ENCODE measurements at regions not wholly inside any gene's neighbourhood (a gene's known extent, or its start where the extent isn't known, plus 50 kb on each side); places are given as distances from the start of the nearest gene placed in this dataset.
"Not testable (repeated sequence)": the region's sequence is repeated elsewhere in the genome, so short reads cannot be mapped to it uniquely, and the experiment has no call there.

DNA sequence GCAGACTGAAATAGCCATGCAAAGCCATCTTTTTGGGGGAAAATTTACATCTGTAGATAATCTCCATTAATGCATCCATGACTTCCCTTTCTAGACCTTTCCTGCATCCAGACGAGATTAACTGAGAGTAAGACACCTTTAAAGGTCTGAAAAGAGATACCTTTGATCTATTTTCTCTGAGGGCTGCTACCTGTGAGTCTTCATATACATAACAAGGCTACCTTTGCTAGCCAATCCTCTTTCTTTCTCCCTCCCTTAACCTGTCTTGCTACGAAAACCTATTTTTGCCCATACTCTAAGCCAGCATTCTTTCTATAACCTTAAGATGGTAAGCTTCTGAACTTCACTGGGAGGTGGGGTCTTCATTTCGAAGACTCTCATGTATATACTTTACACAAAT lies 908.5 kb upstream of the FBXO33 start:
- Histone ChIP-seq H3K9me3 (ENCODE audit: control insufficient read depth, insufficient read depth, low read depth, low read length) (no peaks in the 10 kb centered on the region), H3K27ac (ENCODE audit: low read length) (no peak overlapping the region), H3K27me3 (ENCODE audit: control insufficient read depth, insufficient read depth, low read length) (no peaks in the 10 kb centered on the region), H3K36me3 (ENCODE audit: control insufficient read depth, insufficient read depth, low read length) (no peaks in the 10 kb centered on the region), H3K4me1 (ENCODE audit: control insufficient read depth, insufficient read depth, low read length) (no peaks in the 10 kb centered on the region), H3K4me3 (ENCODE audit: low read depth in 2 of 2, low read length in 2 of 2) (no peak overlapping the region)
- ChIA-PET POLR2A (no interaction called here), CTCF (no interaction called here)
- TF ChIP-seq TCF7L2 (IDR thresholded peaks at IDR 0.05; ENCODE audit: low read depth, low read length), result no peak
- TF ChIP-seq, protein P1, sequence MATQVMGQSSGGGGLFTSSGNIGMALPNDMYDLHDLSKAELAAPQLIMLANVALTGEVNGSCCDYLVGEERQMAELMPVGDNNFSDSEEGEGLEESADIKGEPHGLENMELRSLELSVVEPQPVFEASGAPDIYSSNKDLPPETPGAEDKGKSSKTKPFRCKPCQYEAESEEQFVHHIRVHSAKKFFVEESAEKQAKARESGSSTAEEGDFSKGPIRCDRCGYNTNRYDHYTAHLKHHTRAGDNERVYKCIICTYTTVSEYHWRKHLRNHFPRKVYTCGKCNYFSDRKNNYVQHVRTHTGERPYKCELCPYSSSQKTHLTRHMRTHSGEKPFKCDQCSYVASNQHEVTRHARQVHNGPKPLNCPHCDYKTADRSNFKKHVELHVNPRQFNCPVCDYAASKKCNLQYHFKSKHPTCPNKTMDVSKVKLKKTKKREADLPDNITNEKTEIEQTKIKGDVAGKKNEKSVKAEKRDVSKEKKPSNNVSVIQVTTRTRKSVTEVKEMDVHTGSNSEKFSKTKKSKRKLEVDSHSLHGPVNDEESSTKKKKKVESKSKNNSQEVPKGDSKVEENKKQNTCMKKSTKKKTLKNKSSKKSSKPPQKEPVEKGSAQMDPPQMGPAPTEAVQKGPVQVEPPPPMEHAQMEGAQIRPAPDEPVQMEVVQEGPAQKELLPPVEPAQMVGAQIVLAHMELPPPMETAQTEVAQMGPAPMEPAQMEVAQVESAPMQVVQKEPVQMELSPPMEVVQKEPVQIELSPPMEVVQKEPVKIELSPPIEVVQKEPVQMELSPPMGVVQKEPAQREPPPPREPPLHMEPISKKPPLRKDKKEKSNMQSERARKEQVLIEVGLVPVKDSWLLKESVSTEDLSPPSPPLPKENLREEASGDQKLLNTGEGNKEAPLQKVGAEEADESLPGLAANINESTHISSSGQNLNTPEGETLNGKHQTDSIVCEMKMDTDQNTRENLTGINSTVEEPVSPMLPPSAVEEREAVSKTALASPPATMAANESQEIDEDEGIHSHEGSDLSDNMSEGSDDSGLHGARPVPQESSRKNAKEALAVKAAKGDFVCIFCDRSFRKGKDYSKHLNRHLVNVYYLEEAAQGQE (IDR thresholded peaks at IDR 0.05; ENCODE audit: insufficient read depth in 1 of 2, low read depth in 2 of 2, low read length in 1 of 2), result no peak
- TF ChIP-seq SIN3A (IDR thresholded peaks at IDR 0.05; ENCODE audit: borderline replicate concordance, insufficient read depth, low read depth, low read length), result no peak
- no peak for TF ChIP-seq CTCF (IDR thresholded peaks at IDR 0.05)
- no peak for TF ChIP-seq POLR2AphosphoS5 (IDR thresholded peaks at IDR 0.05; ENCODE audit: low read depth, low read length)
- ATAC-seq (no peak), DNase-seq (ENCODE audit: low read depth, low spot score) (no peak)
- intact Hi-C loops (cut with micrococcal nuclease; ENCODE audit: unreplicated experiment), result no loop called here
- no TSS peak for BruUV-seq (replicated peaks)
- in situ Hi-C loops (cut with HindIII; ENCODE audit: low pct_unique_long_range_greater_than_20kb, low sequenced_read_pairs), result no loop called here

- Histone ChIP-seq H3K9me3 (ENCODE audit: control insufficient read depth, insufficient read depth, low read depth, low read length) (no peaks in the 10 kb centered on the region), H3K4me1 (ENCODE audit: control insufficient read depth, insufficient read depth, low read length) (no peaks in the 10 kb centered on the region), H3K36me3 (ENCODE audit: control insufficient read depth, insufficient read depth, low read length) (no peaks in the 10 kb centered on the region), H3K4me3 (ENCODE audit: low read depth in 2 of 2, low read length in 2 of 2) (no peak overlapping the region), H3K27ac (ENCODE audit: low read length) (no peak overlapping the region), H3K27me3 (ENCODE audit: control insufficient read depth, insufficient read depth, low read length) (no peaks in the 10 kb centered on the region)
- ATAC-seq (no peak), DNase-seq (ENCODE audit: low read depth, low spot score) (no peak)
- no TSS peak for BruUV-seq (replicated peaks)
- TF ChIP-seq SIN3A (IDR thresholded peaks at IDR 0.05; ENCODE audit: borderline replicate concordance, insufficient read depth, low read depth, low read length) (no peak), CTCF (IDR thresholded peaks at IDR 0.05) (no peak), POLR2AphosphoS5 (IDR thresholded peaks at IDR 0.05; ENCODE audit: low read depth, low read length) (no peak), TCF7L2 (IDR thresholded peaks at IDR 0.05; ENCODE audit: low read depth, low read length) (no peak)
- TF ChIP-seq, protein P1 (IDR thresholded peaks at IDR 0.05; ENCODE audit: insufficient read depth in 1 of 2, low read depth in 2 of 2, low read length in 1 of 2), result no peak
- ChIA-PET POLR2A (no interaction called here), CTCF (no interaction called here)
- in situ Hi-C loops (cut with HindIII; ENCODE audit: low pct_unique_long_range_greater_than_20kb, low sequenced_read_pairs), result no loop called here
- intact Hi-C loops (cut with micrococcal nuclease; ENCODE audit: unreplicated experiment), result no loop called here
These were observed 904.6 kb upstream of the FBXO33 start for GRCh38 chr14:40336846-40337245.

DNA sequence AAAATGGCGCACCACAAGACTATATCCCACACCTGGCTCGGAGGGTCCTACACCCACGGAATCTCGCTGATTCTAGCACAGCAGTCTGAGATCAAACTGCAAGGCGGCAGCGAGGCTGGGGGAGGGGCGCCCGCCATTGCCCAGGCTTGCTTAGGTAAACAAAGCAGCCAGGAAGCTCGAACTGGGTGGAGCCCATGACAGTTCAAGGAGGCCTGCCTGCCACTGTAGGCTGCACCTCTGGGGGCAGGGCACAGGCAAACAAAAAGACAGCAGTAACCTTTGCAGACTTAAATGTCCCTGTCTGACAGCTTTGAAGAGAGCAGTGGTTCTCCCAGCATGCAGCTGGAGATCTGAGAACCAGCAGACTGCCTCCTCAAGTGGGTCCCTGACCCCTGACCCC lies 894.3 kb upstream of the FBXO33 start:
- H3K4me1 ChIP-seq (ENCODE audit: control insufficient read depth, insufficient read depth, low read length); H3K27ac ChIP-seq (ENCODE audit: low read length); CTCF ChIA-PET; intact Hi-C loops (cut with micrococcal nuclease; ENCODE audit: unreplicated experiment); BruUV-seq (replicated peaks); in situ Hi-C loops (cut with HindIII; ENCODE audit: low pct_unique_long_range_greater_than_20kb, low sequenced_read_pairs); ATAC-seq; H3K4me3 ChIP-seq (ENCODE audit: low read depth in 2 of 2, low read length in 2 of 2); H3K27me3 ChIP-seq (ENCODE audit: control insufficient read depth, insufficient read depth, low read length); H3K9me3 ChIP-seq (ENCODE audit: control insufficient read depth, insufficient read depth, low read depth, low read length); DNase-seq (ENCODE audit: low read depth, low spot score); POLR2A ChIA-PET; H3K36me3 ChIP-seq (ENCODE audit: control insufficient read depth, insufficient read depth, low read length): not testable (repeated sequence)

Measured in Panc1 (cell line).